ENCODE measurements at regions not wholly inside any gene's neighbourhood (a gene's known extent, or its start where the extent isn't known, plus 50 kb on each side); places are given as distances from the start of the nearest gene placed in this dataset.

DNA sequence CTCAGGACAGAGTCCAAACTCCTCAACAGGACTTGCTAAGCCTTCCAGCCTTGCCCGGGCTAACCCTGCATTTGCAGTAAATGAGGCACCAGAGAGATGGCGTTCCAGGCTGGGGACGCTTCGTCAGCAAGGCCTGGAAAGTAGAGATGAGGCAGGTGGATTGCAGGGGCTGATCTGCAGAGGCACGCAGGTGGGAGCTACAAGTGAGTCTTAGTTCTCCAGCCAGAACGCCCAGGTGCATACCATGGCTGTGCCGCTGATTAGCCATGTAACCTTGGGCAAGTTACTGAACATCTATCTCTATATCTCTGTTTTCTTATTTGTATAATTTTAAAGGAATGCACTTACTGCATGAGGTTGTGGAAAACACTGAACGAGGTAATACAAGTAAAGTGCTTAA is 52.7 kb upstream of the BARX2 start:
- H3K18ac ChIP-seq (ENCODE audit: insufficient read length, low read depth, low read length), result no peak overlapping the region
- no peak overlapping the region for H3T11ph ChIP-seq (ENCODE audit: low read length)
- H3K9ac ChIP-seq (ENCODE audit: extremely low read depth, insufficient read length, low read length), result no peak overlapping the region
- H2AK5ac ChIP-seq (ENCODE audit: insufficient read length, low read length), result no peak overlapping the region
- no peak overlapping the region; the same call in 1 of the 2 replicates for H3K14ac ChIP-seq (ENCODE audit: insufficient read depth, low read length)
- H3K27me3 Mint-ChIP-seq (ENCODE audit: low read depth), result peaks cover 2% of the 10 kb centered on the region
- no peaks in the 10 kb centered on the region for H3K9me3 Mint-ChIP-seq
- no peak overlapping the region for H3K4ac ChIP-seq (ENCODE audit: low read depth, low read length)
- WGBS (ENCODE audit: extremely low coverage, insufficient read length, low lambda C conversion rate), result no CpG with 5 or more reads among the region's 8 CpGs
- peak; percentile 39 for DNase-seq
- TF ChIP-seq, protein P1, sequence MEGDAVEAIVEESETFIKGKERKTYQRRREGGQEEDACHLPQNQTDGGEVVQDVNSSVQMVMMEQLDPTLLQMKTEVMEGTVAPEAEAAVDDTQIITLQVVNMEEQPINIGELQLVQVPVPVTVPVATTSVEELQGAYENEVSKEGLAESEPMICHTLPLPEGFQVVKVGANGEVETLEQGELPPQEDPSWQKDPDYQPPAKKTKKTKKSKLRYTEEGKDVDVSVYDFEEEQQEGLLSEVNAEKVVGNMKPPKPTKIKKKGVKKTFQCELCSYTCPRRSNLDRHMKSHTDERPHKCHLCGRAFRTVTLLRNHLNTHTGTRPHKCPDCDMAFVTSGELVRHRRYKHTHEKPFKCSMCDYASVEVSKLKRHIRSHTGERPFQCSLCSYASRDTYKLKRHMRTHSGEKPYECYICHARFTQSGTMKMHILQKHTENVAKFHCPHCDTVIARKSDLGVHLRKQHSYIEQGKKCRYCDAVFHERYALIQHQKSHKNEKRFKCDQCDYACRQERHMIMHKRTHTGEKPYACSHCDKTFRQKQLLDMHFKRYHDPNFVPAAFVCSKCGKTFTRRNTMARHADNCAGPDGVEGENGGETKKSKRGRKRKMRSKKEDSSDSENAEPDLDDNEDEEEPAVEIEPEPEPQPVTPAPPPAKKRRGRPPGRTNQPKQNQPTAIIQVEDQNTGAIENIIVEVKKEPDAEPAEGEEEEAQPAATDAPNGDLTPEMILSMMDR (conservative IDR thresholded peaks at IDR 0.05), result no peak
- H3K4me3 Mint-ChIP-seq, result no peak overlapping the region
- no peak overlapping the region for H2BK20ac ChIP-seq (ENCODE audit: low read depth, low read length, poor library complexity, severe bottlenecking)
- no peaks in the 10 kb centered on the region for H4K20me1 ChIP-seq (ENCODE audit: control insufficient read depth, insufficient read depth, insufficient read length)
- no peaks in the 10 kb centered on the region for H3K27me3 ChIP-seq (ENCODE audit: insufficient read depth, low read length)
- no peak overlapping the region for H3K23ac ChIP-seq (ENCODE audit: insufficient read length, low read depth, low read length)
- H3K27ac ChIP-seq (ENCODE audit: insufficient read length, low read depth, low read length), result no peak overlapping the region
- H4K8ac ChIP-seq (replicated peaks; ENCODE audit: insufficient read length, low read depth, low read length), result no peak overlapping the region
- no peak overlapping the region for H3K4me2 ChIP-seq (ENCODE audit: insufficient read depth, insufficient read length, low read length)
- no peak overlapping the region for H2BK15ac ChIP-seq (ENCODE audit: low read depth, low read length)
- no peaks in the 10 kb centered on the region for H3K79me2 ChIP-seq (ENCODE audit: insufficient read depth, low read length)
- H3K36me3 Mint-ChIP-seq (ENCODE audit: insufficient read depth in 1 of 3, low read depth in 3 of 3), result no peaks in the 10 kb centered on the region
- no peaks in the 10 kb centered on the region for H3K23me2 ChIP-seq (ENCODE audit: insufficient read length, low read depth, low read length, poor library complexity, severe bottlenecking)
- no peaks in the 10 kb centered on the region for H3K79me1 ChIP-seq (ENCODE audit: insufficient read depth, low read depth, low read length, poor library complexity, severe bottlenecking)
- H3K56ac ChIP-seq (ENCODE audit: insufficient read length, low read depth, low read length), result no peak overlapping the region
- H2BK120ac ChIP-seq (ENCODE audit: low read depth, low read length, poor library complexity, severe bottlenecking), result no peak overlapping the region
- peaks cover 32 to 37% of the 10 kb centered on the region in 2 experiments for H3K4me1 Mint-ChIP-seq
- H3K27ac Mint-ChIP-seq, result no peak overlapping the region
- no peak overlapping the region for H2BK12ac ChIP-seq (ENCODE audit: insufficient read length, low read depth, low read length)
- H2AFZ ChIP-seq (ENCODE audit: low read length), result no peak overlapping the region
- H4K91ac ChIP-seq (ENCODE audit: insufficient read length, low read depth, low read length), result no peak overlapping the region
- H3K4me1 ChIP-seq (ENCODE audit: insufficient read depth, low read length), result peaks cover 11% of the 10 kb centered on the region
- no peak overlapping the region for H4K5ac ChIP-seq (ENCODE audit: insufficient read length, low read depth, low read length)
- H3K9me3 ChIP-seq (ENCODE audit: control insufficient read depth, low read depth, low read length), result no peaks in the 10 kb centered on the region
- H2BK5ac ChIP-seq (ENCODE audit: insufficient read length, low read length), result no peak overlapping the region

Measured in H9 (cell line).